DND-41 (cell line): ENCODE measurements at regions not wholly inside any gene's neighbourhood (a gene's known extent, or its start where the extent isn't known, plus 50 kb on each side); places are given as distances from the start of the nearest gene placed in this dataset.

ENCODE experiments used
- CTCF ChIP-seq: IDR thresholded peaks from 2 replicates; pipeline ENCODE4 v1.5.1; 2012; ENCODE audit warnings: borderline replicate concordance, low read length, moderate library complexity, mild to moderate bottlenecking; ENCODE audit not compliant: poor library complexity, severe bottlenecking; ENCODE audit errors: extremely low read depth
- EZH2 ChIP-seq: IDR thresholded peaks from 3 replicates; pipeline ENCODE4 v1.6.1; 2012; ENCODE audit warnings: borderline replicate concordance, low read depth, mild to moderate bottlenecking, moderate library complexity, low read length, inconsistent platforms; ENCODE audit not compliant: severe bottlenecking

GRCh38 chr3:72259755-72260587, 475.0 kb upstream of the PROK2 start:
- TF ChIP-seq CTCF: no peak
- no peak for TF ChIP-seq EZH2
